GM23248 (cell line): ENCODE measurements at regions not wholly inside any gene's neighbourhood (a gene's known extent, or its start where the extent isn't known, plus 50 kb on each side); places are given as distances from the start of the nearest gene placed in this dataset.

Experiments used
- DNase-seq: peaks from one replicate; pipeline ENCODE4 v3.0.0-alpha.2; 2015
- H2AFZ ChIP-seq: fragments of 200-600 bp; sonication (generic); 2 replicates; pipeline ENCODE4 v1.6.1; 2016; ENCODE audit warnings: antibody characterized with exemption
- H3F3A ChIP-seq: fragments of 200-600 bp; sonication (generic); 2 replicates; pipeline ENCODE4 v1.6.1; 2016; ENCODE audit warnings: mild to moderate bottlenecking, antibody characterized with exemption, mixed run types; ENCODE audit not compliant: insufficient read depth
- H3K27ac ChIP-seq: fragments of 200-600 bp; sonication (generic); 2 replicates; pipeline ENCODE4 v1.5.1; 2016; ENCODE audit warnings: mild to moderate bottlenecking
- H3K27me3 ChIP-seq: fragments of 200-600 bp; sonication (generic); replicated peaks from 2 replicates; pipeline ENCODE4 v1.6.1; 2016; ENCODE audit warnings: mild to moderate bottlenecking; ENCODE audit not compliant: insufficient read depth
- H3K36me3 ChIP-seq: fragments of 200-600 bp; sonication (generic); 2 replicates; pipeline ENCODE4 v1.6.1; 2016; ENCODE audit warnings: low read depth, mild to moderate bottlenecking
- H3K4me1 ChIP-seq: fragments of 200-600 bp; sonication (generic); 2 replicates; pipeline ENCODE4 v1.6.1; 2016; ENCODE audit warnings: mild to moderate bottlenecking; ENCODE audit not compliant: insufficient read depth
- H3K4me2 ChIP-seq: fragments of 200-600 bp; sonication (generic); one replicate; pipeline ENCODE4 v1.6.1; 2016; ENCODE audit warnings: mild to moderate bottlenecking; ENCODE audit not compliant: unreplicated experiment
- H3K4me3 ChIP-seq: fragments of 200-600 bp; sonication (generic); 2 replicates; pipeline ENCODE4 v1.5.1; 2016; ENCODE audit warnings: mild to moderate bottlenecking
- H3K79me2 ChIP-seq: fragments of 200-600 bp; sonication (generic); 2 replicates; pipeline ENCODE4 v1.6.1; 2016; ENCODE audit warnings: mild to moderate bottlenecking; ENCODE audit not compliant: insufficient read depth
- H3K9ac ChIP-seq: fragments of 200-600 bp; sonication (generic); 2 replicates; pipeline ENCODE4 v1.6.1; 2016; ENCODE audit warnings: mild to moderate bottlenecking
- H3K9me2 ChIP-seq: fragments of 200-600 bp; sonication (generic); 2 replicates; pipeline ENCODE4 v1.6.1; 2016; ENCODE audit warnings: mixed run types, mild to moderate bottlenecking, moderate library complexity; ENCODE audit not compliant: insufficient read depth
- H3K9me3 ChIP-seq: fragments of 200-600 bp; sonication (generic); one replicate; pipeline ENCODE4 v1.6.1; 2017; ENCODE audit warnings: low read depth
- H4K20me1 ChIP-seq: fragments of 200-600 bp; sonication (generic); 2 replicates; pipeline ENCODE4 v1.6.0; 2016; ENCODE audit not compliant: insufficient read depth
- EZH2 ChIP-seq: fragments of 200-600 bp; sonication (generic); IDR thresholded peaks from 2 replicates; pipeline ENCODE4 v1.6.1; 2018; ENCODE audit warnings: antibody characterized with exemption, mild to moderate bottlenecking; ENCODE audit not compliant: insufficient read depth, poor library complexity, severe bottlenecking
- EZH2phosphoT487 ChIP-seq: fragments of 200-600 bp; sonication (generic); IDR thresholded peaks from 2 replicates; pipeline ENCODE4 v1.6.1; 2018; ENCODE audit warnings: antibody characterized with exemption, moderate library complexity, mild to moderate bottlenecking, low read depth; ENCODE audit not compliant: insufficient read depth
- WGBS, 2 experiments: methylation state at CpG; one replicate each; pipeline ENCODE4 v1.1.6; 2015 to 2017; ENCODE audit warnings: low lambda C conversion rate in 2 of 2, low coverage in 1 of 2; ENCODE audit errors: missing lambda C conversion rate in 2 of 2; 5-methylcytosine and 5-hydroxymethylcytosine counted together
- in situ Hi-C: fragments of 300-500 bp; cut with MboI; formaldehyde crosslinking; loops from 2 replicates; pipeline ENCODE4 v1.15.0; 2020

GRCh38 chr6:37580176-37580955, 80.7 kb upstream of the CCDC167 start:
- Histone ChIP-seq H3K4me3 (no peak overlapping the region), H3F3A (no peaks in the 10 kb centered on the region), H3K27ac (no peak overlapping the region), H2AFZ (no peak overlapping the region), H4K20me1 (no peaks in the 10 kb centered on the region), H3K9me3 (no peaks in the 10 kb centered on the region), H3K4me2 (no peak overlapping the region), H3K36me3 (no peaks in the 10 kb centered on the region), H3K4me1 (peaks cover 9% of the 10 kb centered on the region), H3K79me2 (no peaks in the 10 kb centered on the region), H3K27me3 (no peaks in the 10 kb centered on the region), H3K9ac (no peak overlapping the region), H3K9me2 (no peaks in the 10 kb centered on the region)
- in situ Hi-C loops = no loop called here
- TF ChIP-seq EZH2 (no peak), EZH2phosphoT487 (no peak)
- 69 to 72% methylated on average over 11 of the region's 11 CpGs for WGBS, 2 experiments
- DNase-seq = peak; percentile 25

- no peak for DNase-seq
- Histone ChIP-seq H4K20me1 (no peaks in the 10 kb centered on the region), H3K27ac (no peak overlapping the region), H3K4me1 (peaks cover 9% of the 10 kb centered on the region), H3K4me3 (no peak overlapping the region), H3F3A (no peaks in the 10 kb centered on the region), H3K9me3 (no peaks in the 10 kb centered on the region), H2AFZ (no peak overlapping the region), H3K9me2 (no peaks in the 10 kb centered on the region), H3K9ac (no peak overlapping the region), H3K79me2 (no peaks in the 10 kb centered on the region), H3K36me3 (no peaks in the 10 kb centered on the region), H3K27me3 (no peaks in the 10 kb centered on the region), H3K4me2 (no peak overlapping the region)
- in situ Hi-C loops = no loop called here
- 35 to 36% methylated on average over 7 of the region's 7 CpGs for WGBS, 2 experiments
- no peak for TF ChIP-seq EZH2phosphoT487
- TF ChIP-seq EZH2 = no peak
Measured at GRCh38 chr6:37579444-37580067, 79.9 kb upstream of the CCDC167 start.

- Histone ChIP-seq H3K4me2 (no peak overlapping the region), H3K4me1 (peaks cover 9% of the 10 kb centered on the region), H2AFZ (no peak overlapping the region), H3F3A (no peaks in the 10 kb centered on the region), H3K79me2 (no peaks in the 10 kb centered on the region), H3K9ac (no peak overlapping the region), H3K27ac (no peak overlapping the region), H4K20me1 (no peaks in the 10 kb centered on the region), H3K36me3 (no peaks in the 10 kb centered on the region), H3K27me3 (no peaks in the 10 kb centered on the region), H3K9me3 (no peaks in the 10 kb centered on the region), H3K9me2 (no peaks in the 10 kb centered on the region), H3K4me3 (no peak overlapping the region)
- no peak for DNase-seq
- in situ Hi-C loops = no loop called here
- TF ChIP-seq EZH2phosphoT487 (no peak), EZH2 (no peak)
- 94 to 98% methylated on average over 12 of the region's 12 CpGs for WGBS, 2 experiments
Measured at GRCh38 chr6:37578104-37578503, 78.4 kb upstream of the CCDC167 start.

- WGBS, 2 experiments = 69 to 75% methylated on average over 7 of the region's 7 CpGs
Measured at GRCh38 chr6:37576336-37576737, 76.6 kb upstream of the CCDC167 start.

More at GRCh38 chr6:37576336-37576737, 76.6 kb upstream of the CCDC167 start:
- no peaks in the 10 kb centered on the region for H4K20me1 ChIP-seq
- TF ChIP-seq EZH2 (no peak), EZH2phosphoT487 (no peak)
- H3K4me3 ChIP-seq = no peak overlapping the region
- no peaks in the 10 kb centered on the region for H3K9me3 ChIP-seq
- DNase-seq = peak; percentile 85
- H3K27me3 ChIP-seq = no peaks in the 10 kb centered on the region
- no peak overlapping the region for H2AFZ ChIP-seq
- no peaks in the 10 kb centered on the region for H3K36me3 ChIP-seq
- no peaks in the 10 kb centered on the region for H3F3A ChIP-seq
- H3K27ac ChIP-seq = no peak overlapping the region
- no peaks in the 10 kb centered on the region for H3K79me2 ChIP-seq
- H3K9me2 ChIP-seq = no peaks in the 10 kb centered on the region
- H3K4me1 ChIP-seq = peaks cover 9% of the 10 kb centered on the region
- no peak overlapping the region for H3K9ac ChIP-seq
- H3K4me2 ChIP-seq = no peak overlapping the region
- in situ Hi-C loops = no loop called here
